ENCODE measurements at regions not wholly inside any gene's neighbourhood (a gene's known extent, or its start where the extent isn't known, plus 50 kb on each side); places are given as distances from the start of the nearest gene placed in this dataset.
"Not testable (repeated sequence)": the region's sequence is repeated elsewhere in the genome, so short reads cannot be mapped to it uniquely, and the experiment has no call there.

GRCh38 chr14:83047059-83047830 is 1513.6 kb upstream of the SEL1L start:
- H3K4me2 ChIP-seq (ENCODE audit: low read length): no peak overlapping the region
- H3K9me3 ChIP-seq (replicated peaks; ENCODE audit: low read length): peaks cover 10% of the 10 kb centered on the region
- H3K4me3 ChIP-seq (ENCODE audit: low read length): no peak overlapping the region
- no peaks in the 10 kb centered on the region for H3K27me3 ChIP-seq (ENCODE audit: control insufficient read depth, insufficient read depth, low read length)
- no peaks in the 10 kb centered on the region for H3K36me3 ChIP-seq (ENCODE audit: insufficient read depth, low read length)
- no peaks in the 10 kb centered on the region for H3K4me1 ChIP-seq (ENCODE audit: control insufficient read depth, insufficient read depth, low read length)
- H3K9ac ChIP-seq (ENCODE audit: low read depth, low read length): no peak overlapping the region

GRCh38 chr14:83053022-83053710 is 1519.5 kb upstream of the SEL1L start:
- Histone ChIP-seq H3K4me1 (ENCODE audit: control insufficient read depth, insufficient read depth, low read length) (no peaks in the 10 kb centered on the region), H3K9me3 (replicated peaks; ENCODE audit: low read length) (peaks cover 17% of the 10 kb centered on the region), H3K4me3 (ENCODE audit: low read length) (no peak overlapping the region), H3K36me3 (ENCODE audit: insufficient read depth, low read length) (no peaks in the 10 kb centered on the region), H3K4me2 (ENCODE audit: low read length) (no peak overlapping the region), H3K9ac (ENCODE audit: low read depth, low read length) (no peak overlapping the region), H3K27me3 (ENCODE audit: control insufficient read depth, insufficient read depth, low read length) (no peaks in the 10 kb centered on the region)

GRCh38 chr14:83058068-83058467 is 1524.4 kb upstream of the SEL1L start:
- H3K4me1 ChIP-seq (ENCODE audit: control insufficient read depth, insufficient read depth, low read length): no peaks in the 10 kb centered on the region
- no peak overlapping the region for H3K9ac ChIP-seq (ENCODE audit: low read depth, low read length)
- H3K36me3 ChIP-seq (ENCODE audit: insufficient read depth, low read length): no peaks in the 10 kb centered on the region
- H3K4me3 ChIP-seq (ENCODE audit: low read length): no peak overlapping the region
- H3K4me2 ChIP-seq (ENCODE audit: low read length): no peak overlapping the region
- H3K27me3 ChIP-seq (ENCODE audit: control insufficient read depth, insufficient read depth, low read length): no peaks in the 10 kb centered on the region
- H3K9me3 ChIP-seq (replicated peaks; ENCODE audit: low read length): peaks cover 5% of the 10 kb centered on the region

- no peak overlapping the region for H3K9ac ChIP-seq (ENCODE audit: low read depth, low read length)
- H3K36me3 ChIP-seq (ENCODE audit: insufficient read depth, low read length): no peaks in the 10 kb centered on the region
Observed at GRCh38 chr14:83071888-83072501, 1538.3 kb upstream of the SEL1L start.

GRCh38 chr14:83085136-83085535 is 1551.5 kb upstream of the SEL1L start:
- H3K4me3 ChIP-seq (ENCODE audit: low read length): no peak overlapping the region
- no peaks in the 10 kb centered on the region for H3K27me3 ChIP-seq (ENCODE audit: control insufficient read depth, insufficient read depth, low read length)
- peaks cover 4% of the 10 kb centered on the region for H3K9me3 ChIP-seq (replicated peaks; ENCODE audit: low read length)
- no peaks in the 10 kb centered on the region for H3K36me3 ChIP-seq (ENCODE audit: insufficient read depth, low read length)
- H3K4me1 ChIP-seq (ENCODE audit: control insufficient read depth, insufficient read depth, low read length): no peaks in the 10 kb centered on the region
- no peak overlapping the region for H3K9ac ChIP-seq (ENCODE audit: low read depth, low read length)
- H3K4me2 ChIP-seq (ENCODE audit: low read length): no peak overlapping the region

More at GRCh38 chr14:83071888-83072501, 1538.3 kb upstream of the SEL1L start:
- Histone ChIP-seq H3K27me3 (ENCODE audit: control insufficient read depth, insufficient read depth, low read length) (no peaks in the 10 kb centered on the region), H3K4me1 (ENCODE audit: control insufficient read depth, insufficient read depth, low read length) (no peaks in the 10 kb centered on the region), H3K4me2 (ENCODE audit: low read length) (no peak overlapping the region), H3K4me3 (ENCODE audit: low read length) (no peak overlapping the region), H3K9me3 (replicated peaks; ENCODE audit: low read length) (no peaks in the 10 kb centered on the region)

GRCh38 chr14:83085725-83086124 is 1552.1 kb upstream of the SEL1L start:
- H3K36me3 ChIP-seq (ENCODE audit: insufficient read depth, low read length): no peaks in the 10 kb centered on the region
- H3K9me3 ChIP-seq (replicated peaks; ENCODE audit: low read length): peaks cover 4% of the 10 kb centered on the region
- no peak overlapping the region for H3K9ac ChIP-seq (ENCODE audit: low read depth, low read length)
- H3K4me2 ChIP-seq (ENCODE audit: low read length): no peak overlapping the region
- no peaks in the 10 kb centered on the region for H3K4me1 ChIP-seq (ENCODE audit: control insufficient read depth, insufficient read depth, low read length)
- H3K27me3 ChIP-seq (ENCODE audit: control insufficient read depth, insufficient read depth, low read length): no peaks in the 10 kb centered on the region
- no peak overlapping the region for H3K4me3 ChIP-seq (ENCODE audit: low read length)

- not testable (repeated sequence) for H3K27me3 ChIP-seq (ENCODE audit: control insufficient read depth, insufficient read depth, low read length); H3K4me2 ChIP-seq (ENCODE audit: low read length); H3K9ac ChIP-seq (ENCODE audit: low read depth, low read length); H3K4me3 ChIP-seq (ENCODE audit: low read length); H3K9me3 ChIP-seq (replicated peaks; ENCODE audit: low read length); H3K4me1 ChIP-seq (ENCODE audit: control insufficient read depth, insufficient read depth, low read length); H3K36me3 ChIP-seq (ENCODE audit: insufficient read depth, low read length)
Observed at GRCh38 chr14:83091991-83092956, 1558.6 kb upstream of the SEL1L start.

- Histone ChIP-seq H3K27me3 (ENCODE audit: control insufficient read depth, insufficient read depth, low read length) (no peaks in the 10 kb centered on the region), H3K9me3 (replicated peaks; ENCODE audit: low read length) (no peaks in the 10 kb centered on the region), H3K4me1 (ENCODE audit: control insufficient read depth, insufficient read depth, low read length) (no peaks in the 10 kb centered on the region), H3K4me3 (ENCODE audit: low read length) (no peak overlapping the region), H3K9ac (ENCODE audit: low read depth, low read length) (no peak overlapping the region), H3K36me3 (ENCODE audit: insufficient read depth, low read length) (no peaks in the 10 kb centered on the region), H3K4me2 (ENCODE audit: low read length) (no peak overlapping the region)
Observed at GRCh38 chr14:83096092-83096491, 1562.4 kb upstream of the SEL1L start.

- no peaks in the 10 kb centered on the region for H3K9me3 ChIP-seq (replicated peaks; ENCODE audit: low read length)
Observed at GRCh38 chr14:83101846-83102245, 1568.2 kb upstream of the SEL1L start.

GRCh38 chr14:83118029-83118428 is 1584.4 kb upstream of the SEL1L start:
- Histone ChIP-seq H3K4me3 (ENCODE audit: low read length) (no peak overlapping the region), H3K27me3 (ENCODE audit: control insufficient read depth, insufficient read depth, low read length) (no peaks in the 10 kb centered on the region), H3K4me2 (ENCODE audit: low read length) (no peak overlapping the region), H3K9ac (ENCODE audit: low read depth, low read length) (no peak overlapping the region), H3K4me1 (ENCODE audit: control insufficient read depth, insufficient read depth, low read length) (no peaks in the 10 kb centered on the region), H3K36me3 (ENCODE audit: insufficient read depth, low read length) (no peaks in the 10 kb centered on the region), H3K9me3 (replicated peaks; ENCODE audit: low read length) (no peaks in the 10 kb centered on the region)

More at GRCh38 chr14:83101846-83102245, 1568.2 kb upstream of the SEL1L start:
- no peaks in the 10 kb centered on the region for H3K27me3 ChIP-seq (ENCODE audit: control insufficient read depth, insufficient read depth, low read length)
- H3K4me1 ChIP-seq (ENCODE audit: control insufficient read depth, insufficient read depth, low read length): no peaks in the 10 kb centered on the region
- no peak overlapping the region for H3K4me2 ChIP-seq (ENCODE audit: low read length)
- no peak overlapping the region for H3K9ac ChIP-seq (ENCODE audit: low read depth, low read length)
- no peaks in the 10 kb centered on the region for H3K36me3 ChIP-seq (ENCODE audit: insufficient read depth, low read length)
- no peak overlapping the region for H3K4me3 ChIP-seq (ENCODE audit: low read length)

- H3K9me3 ChIP-seq (replicated peaks; ENCODE audit: low read length): no peaks in the 10 kb centered on the region
- H3K36me3 ChIP-seq (ENCODE audit: insufficient read depth, low read length): no peaks in the 10 kb centered on the region
- no peak overlapping the region for H3K9ac ChIP-seq (ENCODE audit: low read depth, low read length)
- H3K4me2 ChIP-seq (ENCODE audit: low read length): no peak overlapping the region
- H3K4me3 ChIP-seq (ENCODE audit: low read length): no peak overlapping the region
- H3K27me3 ChIP-seq (ENCODE audit: control insufficient read depth, insufficient read depth, low read length): no peaks in the 10 kb centered on the region
- no peaks in the 10 kb centered on the region for H3K4me1 ChIP-seq (ENCODE audit: control insufficient read depth, insufficient read depth, low read length)
Observed at GRCh38 chr14:83120187-83120586, 1586.5 kb upstream of the SEL1L start.
